BJ (cell line): ENCODE measurements at regions not wholly inside any gene's neighbourhood (a gene's known extent, or its start where the extent isn't known, plus 50 kb on each side); places are given as distances from the start of the nearest gene placed in this dataset.

Experiments used
- CTCF ChIA-PET: fragments of 350-600 bp; formaldehyde crosslinking; extraction: SDS; loops from one replicate; lab custom pipeline; 2021; ENCODE audit warnings: antibody characterized with exemption, inconsistent platforms; lab: Yijun Ruan, JAX
- POLR2A ChIA-PET: fragments of 300-600 bp; sonication (Branson Sonifier 250); formaldehyde crosslinking; extraction: SDS; loops from one replicate; lab custom pipeline; 2021; ENCODE audit warnings: antibody characterized with exemption; lab: Charles Lee
- DNase-seq: peaks from one replicate; pipeline ENCODE4 v3.0.0-alpha.2; 2011; ENCODE audit warnings: low read depth
- H3K27me3 ChIP-seq: 2 replicates; pipeline ENCODE4 v1.6.0; 2011; ENCODE audit warnings: low read length; ENCODE audit not compliant: control insufficient read depth, insufficient read depth
- H3K36me3 ChIP-seq: 2 replicates; pipeline ENCODE4 v1.5.1; 2011; ENCODE audit warnings: low read length; ENCODE audit not compliant: control insufficient read depth, insufficient read depth
- H3K4me3 ChIP-seq: 2 replicates; pipeline ENCODE4 v1.5.1; 2011; ENCODE audit warnings: low read depth, mild to moderate bottlenecking, control low read depth, low read length
- CTCF ChIP-seq: IDR thresholded peaks from 2 replicates; pipeline ENCODE4 v1.5.1; 2011; ENCODE audit warnings: low read depth, mild to moderate bottlenecking, control low read depth, inconsistent platforms, low read length, moderate library complexity; ENCODE audit not compliant: insufficient read depth

GRCh38 chr2:120442923-120443571 lies 97.1 kb downstream of the INHBB start:
- no peak for TF ChIP-seq CTCF
- CTCF ChIA-PET: interaction anchor here (1.9 kb wide), 1 partner anchor 8 kb away, joined by 4 read pairs; no protein-coding TSS in a partner anchor
- no peak overlapping the region for H3K4me3 ChIP-seq

GRCh38 chr2:120443946-120444345 lies 98.0 kb downstream of the INHBB start:
- POLR2A ChIA-PET: no interaction called here
- Histone ChIP-seq H3K27me3 (peaks cover 6% of the 10 kb centered on the region), H3K36me3 (no peaks in the 10 kb centered on the region), H3K4me3 (no peak overlapping the region)
- TF ChIP-seq CTCF: no peak
- DNase-seq: no peak
- CTCF ChIA-PET: interaction anchor here (1.4 to 1.9 kb wide), 2 partner anchors 9 to 11 kb away, joined by 3 to 4 read pairs; no protein-coding TSS in a partner anchor

More at GRCh38 chr2:120442923-120443571, 97.1 kb downstream of the INHBB start:
- Histone ChIP-seq H3K27me3 (peaks cover 6% of the 10 kb centered on the region), H3K36me3 (no peaks in the 10 kb centered on the region)
- POLR2A ChIA-PET: no interaction called here
- no peak for DNase-seq

- no peak for DNase-seq
- TF ChIP-seq CTCF: no peak
- no peak overlapping the region for H3K4me3 ChIP-seq
- no peaks in the 10 kb centered on the region for H3K36me3 ChIP-seq
- ChIA-PET POLR2A (no interaction called here), CTCF (interaction anchor here (1.4 to 1.9 kb wide), 2 partner anchors 10 kb away, joined by 3 to 4 read pairs; no protein-coding TSS in a partner anchor)
- H3K27me3 ChIP-seq: peaks cover 6% of the 10 kb centered on the region
Measured at GRCh38 chr2:120444691-120445240, 98.8 kb downstream of the INHBB start.

GRCh38 chr2:120445449-120446143 lies 99.7 kb downstream of the INHBB start:
- ChIA-PET CTCF (interaction anchor here (1.2 to 1.6 kb wide), 2 partner anchors 12 to 102 kb away, joined by 4 to 6 read pairs; no protein-coding TSS in a partner anchor), POLR2A (interaction anchor here (0.6 kb wide), 1 partner anchor 29 kb away, joined by 5 read pairs; no protein-coding TSS in a partner anchor)
- H3K27me3 ChIP-seq: peaks cover 4% of the 10 kb centered on the region
- H3K36me3 ChIP-seq: no peaks in the 10 kb centered on the region
- DNase-seq: no peak
- no peak for TF ChIP-seq CTCF
- H3K4me3 ChIP-seq: no peak overlapping the region
